Dermis blood vessel endothelial cell (primary cell): ENCODE measurements at regions not wholly inside any gene's neighbourhood (a gene's known extent, or its start where the extent isn't known, plus 50 kb on each side); places are given as distances from the start of the nearest gene placed in this dataset.

Experiments
- DNase-seq: peaks from one replicate; pipeline ENCODE4 v3.0.0; 2010

DNA sequence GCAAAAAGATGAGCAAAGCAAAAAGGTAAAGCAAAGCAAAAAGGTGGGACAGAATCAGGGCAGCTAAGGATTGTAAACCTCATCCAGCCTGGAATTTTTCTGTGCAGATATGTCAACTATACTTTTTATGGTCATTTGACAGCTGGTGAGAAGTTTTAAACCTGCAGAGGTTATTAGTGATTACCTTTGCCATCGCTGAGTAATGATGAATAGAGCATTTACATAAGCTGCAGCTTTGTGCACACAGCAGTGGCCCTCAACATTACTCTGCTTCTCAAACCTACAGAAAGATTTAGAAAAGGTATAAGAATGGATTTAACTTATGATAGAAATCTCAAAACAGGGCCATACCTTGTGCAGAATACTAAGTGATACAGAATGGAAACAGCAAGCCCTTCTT, 54.5 kb upstream of the C4orf54 start:
- DNase-seq, result no peak

DNA sequence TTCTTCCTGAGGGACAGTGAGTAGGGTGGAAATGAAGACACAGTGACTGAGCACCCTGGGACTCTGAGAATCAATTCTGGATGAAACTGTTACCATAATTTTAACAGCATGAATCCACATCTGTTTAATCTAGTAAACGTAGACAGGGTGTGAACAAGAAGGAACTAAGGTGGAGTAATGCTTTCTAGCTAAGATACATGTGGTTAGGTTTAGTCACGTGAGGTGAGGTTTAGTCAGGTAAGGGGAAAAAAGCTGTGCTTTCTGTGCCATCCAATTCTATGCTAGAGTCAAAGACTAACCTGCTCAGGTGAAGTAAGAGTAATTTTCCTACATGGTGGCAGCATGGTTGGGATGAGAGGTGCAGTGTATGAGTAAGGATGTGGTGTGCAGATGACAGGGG, 54.0 kb upstream of the C4orf54 start:
- DNase-seq, result no peak

DNA sequence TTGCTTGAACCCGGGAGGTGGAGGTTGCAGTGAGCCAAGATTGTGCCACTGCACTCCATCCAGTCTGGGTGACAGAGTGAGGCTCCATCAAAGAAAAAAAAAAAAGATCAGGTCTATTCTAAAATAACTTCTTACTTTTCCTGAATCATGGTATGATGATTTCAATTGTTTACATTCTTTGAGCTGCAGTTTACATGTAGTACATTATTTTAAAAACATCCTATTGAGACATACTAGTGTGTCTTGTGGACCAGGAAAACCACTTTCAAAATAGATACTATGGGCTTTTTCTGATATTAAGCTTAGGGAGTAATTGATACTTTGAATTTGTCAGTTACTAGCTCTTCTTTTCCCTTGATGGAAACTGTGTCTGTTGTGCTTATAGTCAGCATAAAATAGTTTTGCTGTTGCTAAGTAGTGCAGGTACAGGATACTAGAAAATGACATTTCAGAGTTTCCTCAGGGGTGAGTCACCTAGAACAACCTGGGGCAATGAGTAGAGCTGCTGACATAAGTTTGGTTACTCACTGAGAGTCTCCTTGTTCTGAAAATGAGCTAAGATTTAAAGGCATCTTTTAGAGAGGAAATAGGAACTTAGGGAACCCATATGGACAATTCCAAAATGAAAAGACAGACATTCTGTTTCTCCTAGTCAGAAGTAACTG, 53.2 kb upstream of the C4orf54 start:
- no peak for DNase-seq

DNA sequence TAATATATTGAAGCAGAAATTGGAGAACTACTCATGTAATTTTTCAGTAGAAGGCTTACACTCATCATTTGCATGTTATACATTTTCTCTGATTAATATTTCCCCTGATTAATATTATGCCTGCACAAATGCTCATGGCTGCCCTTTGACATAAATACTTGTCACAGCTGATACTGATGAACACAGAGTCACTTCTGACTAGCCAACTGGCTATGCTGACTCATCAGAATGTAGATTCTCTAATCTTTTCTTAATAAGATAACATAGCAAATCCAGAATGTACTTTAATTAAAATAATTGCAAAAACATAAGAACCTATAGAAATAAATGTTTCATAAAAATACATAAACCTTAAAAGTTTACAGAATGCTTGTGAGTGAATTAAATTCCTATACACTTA, 52.4 kb upstream of the C4orf54 start:
- no peak for DNase-seq

DNA sequence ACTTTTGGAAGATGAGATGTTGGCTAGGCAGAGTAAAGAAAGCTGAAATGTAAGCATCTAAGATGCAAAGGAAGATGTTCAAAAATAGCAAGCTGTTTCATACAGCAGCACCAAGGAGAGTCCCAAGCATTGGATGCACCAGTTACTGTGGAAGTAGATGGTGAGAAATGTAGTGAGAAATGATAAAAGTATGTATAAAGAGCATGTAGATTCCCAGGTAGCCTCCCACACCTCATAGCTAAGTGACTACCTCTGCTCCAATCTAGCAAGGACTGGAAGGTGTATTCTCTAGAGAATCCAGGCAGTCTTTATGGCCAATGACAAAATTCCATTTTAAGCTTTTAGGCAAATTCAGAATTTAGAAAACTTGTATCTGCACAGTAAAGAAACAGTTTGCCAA, 50.9 kb upstream of the C4orf54 start:
- DNase-seq, result no peak
